ENCODE measurements at regions not wholly inside any gene's neighbourhood (a gene's known extent, or its start where the extent isn't known, plus 50 kb on each side); places are given as distances from the start of the nearest gene placed in this dataset.

DNA sequence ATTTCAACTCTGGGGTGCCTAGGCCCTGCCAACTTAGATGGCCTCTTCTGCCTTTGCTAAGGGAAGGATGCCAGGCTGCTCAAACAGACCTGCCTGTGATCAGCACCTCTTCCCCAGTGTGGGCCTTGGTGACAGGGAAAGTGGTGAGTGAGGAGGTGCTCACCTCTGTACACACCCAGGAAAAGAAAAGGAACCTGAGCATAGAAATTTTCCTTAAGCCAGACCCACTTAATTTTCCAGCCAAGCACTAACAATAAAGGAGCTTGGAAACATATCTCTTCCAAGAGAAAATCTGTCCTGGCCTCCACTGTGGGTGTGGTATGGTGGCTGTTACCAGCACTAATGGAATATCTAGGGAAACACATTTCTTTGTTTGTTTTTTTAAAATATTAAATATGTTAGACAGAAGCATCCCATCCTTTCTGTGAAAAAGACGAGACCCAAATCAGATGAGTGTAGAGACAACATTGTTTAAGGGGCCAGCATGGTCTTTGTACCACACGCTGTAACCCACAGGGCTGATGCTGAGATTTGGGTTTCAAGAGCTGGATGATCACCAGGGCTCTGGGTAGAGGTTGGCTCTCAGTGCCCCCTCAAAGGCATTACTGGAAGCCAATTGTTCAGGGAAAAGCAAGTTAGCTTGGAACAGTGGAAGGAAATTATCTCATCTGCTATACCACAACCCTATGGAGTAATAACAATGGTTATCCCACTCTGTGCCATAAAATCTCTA is 472.2 kb downstream of the INSC start:
- Histone ChIP-seq H3K27ac (ENCODE audit: low read depth) (no peak overlapping the region), H4K20me1 (replicated peaks; ENCODE audit: insufficient read depth) (no peaks in the 10 kb centered on the region), H3K27me3 (ENCODE audit: insufficient read depth) (no peaks in the 10 kb centered on the region), H3K79me2 (replicated peaks; ENCODE audit: insufficient read depth) (no peaks in the 10 kb centered on the region), H3F3A (replicated peaks; ENCODE audit: low read depth) (no peaks in the 10 kb centered on the region), H3K4me1 (ENCODE audit: insufficient read depth) (no peaks in the 10 kb centered on the region), H3K9me2 (ENCODE audit: insufficient read depth) (peaks cover 14% of the 10 kb centered on the region; the same call in 1 of the 2 replicates), H3K36me3 (ENCODE audit: insufficient read depth) (no peaks in the 10 kb centered on the region), H3K4me2 (no peak overlapping the region), H3K4me3 (no peak overlapping the region), H2AFZ (no peak overlapping the region)
- 0 out of 3 replicates have a peak, but pooled peaks cover 3% of the 10 kb centered on the region for H3K9me3 Mint-ChIP-seq
- no peak overlapping the region for H3K27ac Mint-ChIP-seq
- TF ChIP-seq JUNB (IDR thresholded peaks at IDR 0.05; ENCODE audit: unreplicated experiment) (no peak), EZH2 (IDR thresholded peaks at IDR 0.05; ENCODE audit: low read depth, unreplicated experiment) (no peak), STAT1 (IDR thresholded peaks at IDR 0.05; ENCODE audit: unreplicated experiment) (no peak), EZH2phosphoT487 (IDR thresholded peaks at IDR 0.05; ENCODE audit: unreplicated experiment) (no peak), ZNF114 (CRISPR knock-in tag; IDR thresholded peaks at IDR 0.05) (no peak), NANOG (IDR thresholded peaks at IDR 0.05; ENCODE audit: borderline replicate concordance) (no peak), CREB1 (CRISPR knock-in tag; IDR thresholded peaks at IDR 0.05; ENCODE audit: low read depth) (no peak), POLR2AphosphoS5 (IDR thresholded peaks at IDR 0.05; ENCODE audit: low read depth) (no peak), ZNF331 (CRISPR knock-in tag; IDR thresholded peaks at IDR 0.05; ENCODE audit: low read depth) (no peak)
- TF ChIP-seq, protein P1, sequence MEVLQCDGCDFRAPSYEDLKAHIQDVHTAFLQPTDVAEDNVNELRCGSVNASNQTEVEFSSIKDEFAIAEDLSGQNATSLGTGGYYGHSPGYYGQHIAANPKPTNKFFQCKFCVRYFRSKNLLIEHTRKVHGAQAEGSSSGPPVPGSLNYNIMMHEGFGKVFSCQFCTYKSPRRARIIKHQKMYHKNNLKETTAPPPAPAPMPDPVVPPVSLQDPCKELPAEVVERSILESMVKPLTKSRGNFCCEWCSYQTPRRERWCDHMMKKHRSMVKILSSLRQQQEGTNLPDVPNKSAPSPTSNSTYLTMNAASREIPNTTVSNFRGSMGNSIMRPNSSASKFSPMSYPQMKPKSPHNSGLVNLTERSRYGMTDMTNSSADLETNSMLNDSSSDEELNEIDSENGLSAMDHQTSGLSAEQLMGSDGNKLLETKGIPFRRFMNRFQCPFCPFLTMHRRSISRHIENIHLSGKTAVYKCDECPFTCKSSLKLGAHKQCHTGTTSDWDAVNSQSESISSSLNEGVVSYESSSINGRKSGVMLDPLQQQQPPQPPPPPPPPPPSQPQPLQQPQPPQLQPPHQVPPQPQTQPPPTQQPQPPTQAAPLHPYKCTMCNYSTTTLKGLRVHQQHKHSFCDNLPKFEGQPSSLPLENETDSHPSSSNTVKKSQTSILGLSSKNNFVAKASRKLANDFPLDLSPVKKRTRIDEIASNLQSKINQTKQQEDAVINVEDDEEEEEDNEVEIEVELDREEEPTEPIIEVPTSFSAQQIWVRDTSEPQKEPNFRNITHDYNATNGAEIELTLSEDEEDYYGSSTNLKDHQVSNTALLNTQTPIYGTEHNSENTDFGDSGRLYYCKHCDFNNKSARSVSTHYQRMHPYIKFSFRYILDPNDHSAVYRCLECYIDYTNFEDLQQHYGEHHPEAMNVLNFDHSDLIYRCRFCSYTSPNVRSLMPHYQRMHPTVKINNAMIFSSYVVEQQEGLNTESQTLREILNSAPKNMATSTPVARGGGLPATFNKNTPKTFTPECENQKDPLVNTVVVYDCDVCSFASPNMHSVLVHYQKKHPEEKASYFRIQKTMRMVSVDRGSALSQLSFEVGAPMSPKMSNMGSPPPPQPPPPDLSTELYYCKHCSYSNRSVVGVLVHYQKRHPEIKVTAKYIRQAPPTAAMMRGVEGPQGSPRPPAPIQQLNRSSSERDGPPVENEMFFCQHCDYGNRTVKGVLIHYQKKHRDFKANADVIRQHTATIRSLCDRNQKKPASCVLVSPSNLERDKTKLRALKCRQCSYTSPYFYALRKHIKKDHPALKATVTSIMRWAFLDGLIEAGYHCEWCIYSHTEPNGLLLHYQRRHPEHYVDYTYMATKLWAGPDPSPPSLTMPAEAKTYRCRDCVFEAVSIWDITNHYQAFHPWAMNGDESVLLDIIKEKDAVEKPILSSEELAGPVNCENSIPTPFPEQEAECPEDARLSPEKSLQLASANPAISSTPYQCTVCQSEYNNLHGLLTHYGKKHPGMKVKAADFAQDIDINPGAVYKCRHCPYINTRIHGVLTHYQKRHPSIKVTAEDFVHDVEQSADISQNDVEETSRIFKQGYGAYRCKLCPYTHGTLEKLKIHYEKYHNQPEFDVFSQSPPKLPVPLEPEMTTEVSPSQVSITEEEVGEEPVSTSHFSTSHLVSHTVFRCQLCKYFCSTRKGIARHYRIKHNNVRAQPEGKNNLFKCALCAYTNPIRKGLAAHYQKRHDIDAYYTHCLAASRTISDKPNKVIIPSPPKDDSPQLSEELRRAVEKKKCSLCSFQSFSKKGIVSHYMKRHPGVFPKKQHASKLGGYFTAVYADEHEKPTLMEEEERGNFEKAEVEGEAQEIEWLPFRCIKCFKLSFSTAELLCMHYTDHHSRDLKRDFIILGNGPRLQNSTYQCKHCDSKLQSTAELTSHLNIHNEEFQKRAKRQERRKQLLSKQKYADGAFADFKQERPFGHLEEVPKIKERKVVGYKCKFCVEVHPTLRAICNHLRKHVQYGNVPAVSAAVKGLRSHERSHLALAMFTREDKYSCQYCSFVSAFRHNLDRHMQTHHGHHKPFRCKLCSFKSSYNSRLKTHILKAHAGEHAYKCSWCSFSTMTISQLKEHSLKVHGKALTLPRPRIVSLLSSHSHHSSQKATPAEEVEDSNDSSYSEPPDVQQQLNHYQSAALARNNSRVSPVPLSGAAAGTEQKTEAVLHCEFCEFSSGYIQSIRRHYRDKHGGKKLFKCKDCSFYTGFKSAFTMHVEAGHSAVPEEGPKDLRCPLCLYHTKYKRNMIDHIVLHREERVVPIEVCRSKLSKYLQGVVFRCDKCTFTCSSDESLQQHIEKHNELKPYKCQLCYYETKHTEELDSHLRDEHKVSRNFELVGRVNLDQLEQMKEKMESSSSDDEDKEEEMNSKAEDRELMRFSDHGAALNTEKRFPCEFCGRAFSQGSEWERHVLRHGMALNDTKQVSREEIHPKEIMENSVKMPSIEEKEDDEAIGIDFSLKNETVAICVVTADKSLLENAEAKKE (CRISPR knock-in tag; IDR thresholded peaks at IDR 0.05), result no peak
- TF ChIP-seq, protein P2, sequence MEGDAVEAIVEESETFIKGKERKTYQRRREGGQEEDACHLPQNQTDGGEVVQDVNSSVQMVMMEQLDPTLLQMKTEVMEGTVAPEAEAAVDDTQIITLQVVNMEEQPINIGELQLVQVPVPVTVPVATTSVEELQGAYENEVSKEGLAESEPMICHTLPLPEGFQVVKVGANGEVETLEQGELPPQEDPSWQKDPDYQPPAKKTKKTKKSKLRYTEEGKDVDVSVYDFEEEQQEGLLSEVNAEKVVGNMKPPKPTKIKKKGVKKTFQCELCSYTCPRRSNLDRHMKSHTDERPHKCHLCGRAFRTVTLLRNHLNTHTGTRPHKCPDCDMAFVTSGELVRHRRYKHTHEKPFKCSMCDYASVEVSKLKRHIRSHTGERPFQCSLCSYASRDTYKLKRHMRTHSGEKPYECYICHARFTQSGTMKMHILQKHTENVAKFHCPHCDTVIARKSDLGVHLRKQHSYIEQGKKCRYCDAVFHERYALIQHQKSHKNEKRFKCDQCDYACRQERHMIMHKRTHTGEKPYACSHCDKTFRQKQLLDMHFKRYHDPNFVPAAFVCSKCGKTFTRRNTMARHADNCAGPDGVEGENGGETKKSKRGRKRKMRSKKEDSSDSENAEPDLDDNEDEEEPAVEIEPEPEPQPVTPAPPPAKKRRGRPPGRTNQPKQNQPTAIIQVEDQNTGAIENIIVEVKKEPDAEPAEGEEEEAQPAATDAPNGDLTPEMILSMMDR (conservative IDR thresholded peaks at IDR 0.05; ENCODE audit: low read depth in 2 of 2), result no peak
- H3K4me1 Mint-ChIP-seq, result no peaks in the 10 kb centered on the region; the same call in 2 of the 3 replicates
- no peak overlapping the region for H3K4me3 Mint-ChIP-seq
- H3K36me3 Mint-ChIP-seq (ENCODE audit: low read depth), result no peaks in the 10 kb centered on the region
- ATAC-seq (no peak), DNase-seq (ENCODE audit: low spot score) (no peak)
- H3K27me3 Mint-ChIP-seq (ENCODE audit: insufficient read depth, low read depth, poor library complexity), result peaks cover 3% of the 10 kb centered on the region
